ENCODE measurements at regions not wholly inside any gene's neighbourhood (a gene's known extent, or its start where the extent isn't known, plus 50 kb on each side); places are given as distances from the start of the nearest gene placed in this dataset.

- in situ Hi-C loops (cut with MboI; ENCODE audit: low pct_unique_long_range_greater_than_20kb, low sequenced_read_pairs, unreplicated experiment) = no loop called here
- DNase-seq (ENCODE audit: low spot score) = no peak
- TF ChIP-seq, protein P1, sequence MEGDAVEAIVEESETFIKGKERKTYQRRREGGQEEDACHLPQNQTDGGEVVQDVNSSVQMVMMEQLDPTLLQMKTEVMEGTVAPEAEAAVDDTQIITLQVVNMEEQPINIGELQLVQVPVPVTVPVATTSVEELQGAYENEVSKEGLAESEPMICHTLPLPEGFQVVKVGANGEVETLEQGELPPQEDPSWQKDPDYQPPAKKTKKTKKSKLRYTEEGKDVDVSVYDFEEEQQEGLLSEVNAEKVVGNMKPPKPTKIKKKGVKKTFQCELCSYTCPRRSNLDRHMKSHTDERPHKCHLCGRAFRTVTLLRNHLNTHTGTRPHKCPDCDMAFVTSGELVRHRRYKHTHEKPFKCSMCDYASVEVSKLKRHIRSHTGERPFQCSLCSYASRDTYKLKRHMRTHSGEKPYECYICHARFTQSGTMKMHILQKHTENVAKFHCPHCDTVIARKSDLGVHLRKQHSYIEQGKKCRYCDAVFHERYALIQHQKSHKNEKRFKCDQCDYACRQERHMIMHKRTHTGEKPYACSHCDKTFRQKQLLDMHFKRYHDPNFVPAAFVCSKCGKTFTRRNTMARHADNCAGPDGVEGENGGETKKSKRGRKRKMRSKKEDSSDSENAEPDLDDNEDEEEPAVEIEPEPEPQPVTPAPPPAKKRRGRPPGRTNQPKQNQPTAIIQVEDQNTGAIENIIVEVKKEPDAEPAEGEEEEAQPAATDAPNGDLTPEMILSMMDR (IDR thresholded peaks at IDR 0.05; ENCODE audit: extremely low read depth, insufficient read depth, missing control alignments) = no peak
Observed at GRCh38 chr2:226664661-226665060, 135.0 kb downstream of the IRS1 start.

GRCh38 chr2:226664140-226664539 lies 135.5 kb downstream of the IRS1 start:
- in situ Hi-C loops (cut with MboI; ENCODE audit: low pct_unique_long_range_greater_than_20kb, low sequenced_read_pairs, unreplicated experiment) = no loop called here
- TF ChIP-seq, protein P1 (IDR thresholded peaks at IDR 0.05; ENCODE audit: extremely low read depth, insufficient read depth, missing control alignments) = no peak
- no peak for DNase-seq (ENCODE audit: low spot score)

DNA sequence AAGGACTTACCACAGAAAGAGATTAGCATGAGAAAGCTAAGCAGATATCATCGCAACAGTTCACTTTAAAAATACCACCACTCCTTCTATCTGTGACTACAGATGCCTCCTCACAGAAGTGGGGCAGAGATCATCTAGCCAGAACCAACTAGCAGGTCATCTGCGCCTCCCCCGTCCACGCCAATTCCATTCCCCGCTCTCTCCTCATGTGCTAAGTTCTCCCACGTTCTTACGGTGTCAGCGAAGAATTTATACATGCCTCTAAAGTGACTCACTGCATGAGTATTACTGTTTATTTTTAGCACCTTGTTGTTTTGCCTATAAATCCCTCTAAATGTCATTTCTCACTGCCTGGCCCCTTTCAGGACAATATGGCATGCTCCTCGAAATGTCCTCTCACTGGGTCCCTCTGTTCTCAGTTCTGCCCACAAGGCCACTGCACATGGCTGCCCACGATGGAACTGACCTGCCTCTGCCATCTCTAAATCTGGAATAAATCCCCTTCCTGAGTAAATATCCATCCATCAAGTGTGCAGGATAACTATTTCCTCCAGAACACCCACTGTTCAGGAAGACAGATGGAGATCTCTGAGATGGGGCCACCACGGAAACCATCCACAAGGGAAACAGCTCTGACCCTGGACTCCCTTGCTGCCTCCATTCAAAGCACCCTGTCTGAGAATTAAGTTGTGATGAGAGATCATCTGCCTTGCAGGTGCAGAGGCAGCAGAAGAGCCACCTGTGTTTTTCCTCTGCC lies 137.7 kb downstream of the IRS1 start:
- in situ Hi-C loops (cut with MboI; ENCODE audit: low pct_unique_long_range_greater_than_20kb, low sequenced_read_pairs, unreplicated experiment) = no loop called here
- TF ChIP-seq, protein P1 (IDR thresholded peaks at IDR 0.05; ENCODE audit: extremely low read depth, insufficient read depth, missing control alignments) = no peak
- DNase-seq (ENCODE audit: low spot score) = no peak

- no peak for DNase-seq (ENCODE audit: low spot score)
- TF ChIP-seq, protein P1 (IDR thresholded peaks at IDR 0.05; ENCODE audit: extremely low read depth, insufficient read depth, missing control alignments) = no peak
- in situ Hi-C loops (cut with MboI; ENCODE audit: low pct_unique_long_range_greater_than_20kb, low sequenced_read_pairs, unreplicated experiment) = no loop called here
Observed at GRCh38 chr2:226660526-226660925, 139.1 kb downstream of the IRS1 start.

GRCh38 chr2:226660124-226660523 lies 139.5 kb downstream of the IRS1 start:
- TF ChIP-seq, protein P1 (IDR thresholded peaks at IDR 0.05; ENCODE audit: extremely low read depth, insufficient read depth, missing control alignments) = no peak
- in situ Hi-C loops (cut with MboI; ENCODE audit: low pct_unique_long_range_greater_than_20kb, low sequenced_read_pairs, unreplicated experiment) = no loop called here
- DNase-seq (ENCODE audit: low spot score) = no peak

DNA sequence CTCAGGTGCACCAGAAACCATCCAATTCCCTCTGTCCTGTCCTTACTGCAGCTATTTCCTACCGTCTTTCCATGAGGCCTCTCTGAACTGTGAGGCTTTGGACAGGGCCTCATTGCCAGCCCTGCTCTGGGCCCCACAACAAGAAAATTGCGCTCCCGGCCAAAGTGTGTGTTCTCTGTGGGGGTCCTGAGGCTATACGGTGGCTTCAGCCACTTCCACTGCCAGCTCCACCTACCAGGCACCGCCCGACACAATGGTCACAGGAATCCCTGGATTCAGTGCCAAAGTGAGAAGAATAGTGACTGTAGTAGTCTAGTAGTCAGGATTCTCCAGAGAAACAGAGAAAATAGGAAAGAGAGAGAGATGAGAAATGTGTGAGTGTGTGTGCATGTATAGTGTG lies 140.2 kb downstream of the IRS1 start:
- TF ChIP-seq, protein P1 (IDR thresholded peaks at IDR 0.05; ENCODE audit: extremely low read depth, insufficient read depth, missing control alignments) = no peak
- in situ Hi-C loops (cut with MboI; ENCODE audit: low pct_unique_long_range_greater_than_20kb, low sequenced_read_pairs, unreplicated experiment) = no loop called here
- no peak for DNase-seq (ENCODE audit: low spot score)
